GM19395 (cell line): ENCODE measurements at regions not wholly inside any gene's neighbourhood (a gene's known extent, or its start where the extent isn't known, plus 50 kb on each side); places are given as distances from the start of the nearest gene placed in this dataset.

ENCODE experiments used
- ATAC-seq: cut with Tn5 transposase; IDR thresholded peaks from one replicate; pipeline ENCODE4 v1.9.1; 2021; ENCODE audit warnings: mild to moderate bottlenecking, moderate library complexity; ENCODE audit not compliant: unreplicated experiment

GRCh38 chr1:29478151-29478791, 241.9 kb downstream of the PTPRU start:
- ATAC-seq, result no peak

- no peak for ATAC-seq
These were observed 239.0 kb downstream of the PTPRU start for GRCh38 chr1:29475326-29475725.

DNA sequence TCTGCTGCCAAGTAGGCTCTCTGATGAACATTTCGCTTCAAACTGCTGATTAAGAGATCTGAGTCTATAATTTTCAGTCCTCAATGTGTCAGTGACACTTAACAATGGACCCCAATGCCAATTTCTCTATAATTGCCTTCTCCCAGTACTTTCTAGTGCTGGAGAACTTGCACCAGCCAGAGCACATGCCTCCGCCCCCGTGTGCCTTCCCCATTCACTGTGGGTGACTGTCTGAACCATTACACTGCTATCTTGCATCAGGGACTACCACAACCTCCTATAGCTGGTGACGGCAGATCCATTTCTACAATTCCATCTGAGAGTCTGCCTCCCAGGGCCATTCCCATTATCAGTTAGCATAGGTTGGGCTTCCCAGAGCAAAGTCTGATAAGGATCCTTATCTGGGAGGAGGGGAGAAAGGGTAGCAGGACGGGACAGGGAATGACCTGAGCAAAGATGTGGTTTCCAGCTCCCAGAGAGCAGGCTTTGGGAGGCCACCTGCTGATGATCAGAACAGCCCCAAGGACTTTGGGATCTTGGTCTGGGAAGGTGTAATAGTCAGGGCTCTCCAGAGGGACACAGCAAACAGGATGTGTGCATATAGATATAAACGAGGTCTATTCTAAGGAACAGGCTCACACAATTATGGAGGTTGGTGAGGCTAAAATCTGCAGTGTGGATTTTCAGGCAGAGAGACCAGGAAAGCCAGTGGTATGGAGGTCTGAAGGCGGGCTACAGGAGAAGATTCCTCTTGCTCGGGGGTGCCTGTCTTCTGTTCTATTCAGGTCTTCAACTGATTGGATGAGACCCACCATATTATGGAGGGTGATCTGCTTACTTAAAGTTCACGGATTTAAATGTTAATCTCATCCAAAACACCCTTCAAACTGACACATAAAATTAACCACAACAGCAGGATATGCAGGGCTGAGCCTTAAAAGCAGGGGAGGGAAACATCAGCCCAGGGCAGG, 238.2 kb downstream of the PTPRU start:
- no peak for ATAC-seq

- no peak for ATAC-seq
These were observed 237.0 kb downstream of the PTPRU start for GRCh38 chr1:29473161-29473855.

- no peak for ATAC-seq
These were observed 235.4 kb downstream of the PTPRU start for GRCh38 chr1:29471487-29472313.

DNA sequence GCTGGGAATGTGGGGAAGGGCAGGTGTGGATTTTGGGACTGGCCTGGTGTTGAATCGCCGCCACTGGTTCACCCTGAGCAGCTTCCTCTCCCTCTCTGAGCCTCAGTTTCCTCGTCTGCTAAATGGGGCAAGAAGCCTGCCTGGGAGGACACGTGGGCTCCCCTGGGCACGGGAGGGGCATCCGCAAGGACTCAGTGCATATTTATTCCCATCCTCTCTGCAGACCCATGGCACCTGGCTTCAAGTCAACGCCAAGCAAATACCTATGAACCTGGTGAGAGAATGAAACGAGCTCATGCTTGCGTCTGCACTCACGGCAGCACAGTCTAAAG, 234.4 kb downstream of the PTPRU start:
- no peak for ATAC-seq

- ATAC-seq, result no peak
These were observed 233.9 kb downstream of the PTPRU start for GRCh38 chr1:29470087-29470787.

GRCh38 chr1:29469457-29469856, 233.1 kb downstream of the PTPRU start:
- ATAC-seq, result no peak

- no peak for ATAC-seq
These were observed 231.9 kb downstream of the PTPRU start for GRCh38 chr1:29467989-29468900.

DNA sequence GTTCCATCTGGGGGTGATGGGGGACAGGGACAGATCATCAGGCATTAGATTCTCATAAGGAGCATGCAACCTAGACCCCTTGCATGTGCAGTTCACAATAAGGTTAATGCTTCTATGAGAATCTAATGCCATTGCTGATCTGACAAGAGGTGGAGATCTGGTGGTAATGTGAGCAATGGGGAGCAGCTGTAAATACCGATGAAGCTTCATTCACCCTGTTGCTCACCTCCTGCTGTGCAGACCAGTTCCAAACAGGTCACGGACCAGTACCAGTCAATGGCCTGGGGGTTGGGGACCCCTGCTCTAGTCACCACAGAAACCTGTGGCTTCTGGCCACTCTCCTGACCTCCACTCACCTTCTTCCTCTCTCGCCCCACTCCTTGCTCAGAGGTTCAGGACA, 229.9 kb downstream of the PTPRU start:
- no peak for ATAC-seq

- ATAC-seq, result no peak
These were observed 229.4 kb downstream of the PTPRU start for GRCh38 chr1:29465755-29466154.

- no peak for ATAC-seq
These were observed 225.8 kb downstream of the PTPRU start for GRCh38 chr1:29462096-29462495.

DNA sequence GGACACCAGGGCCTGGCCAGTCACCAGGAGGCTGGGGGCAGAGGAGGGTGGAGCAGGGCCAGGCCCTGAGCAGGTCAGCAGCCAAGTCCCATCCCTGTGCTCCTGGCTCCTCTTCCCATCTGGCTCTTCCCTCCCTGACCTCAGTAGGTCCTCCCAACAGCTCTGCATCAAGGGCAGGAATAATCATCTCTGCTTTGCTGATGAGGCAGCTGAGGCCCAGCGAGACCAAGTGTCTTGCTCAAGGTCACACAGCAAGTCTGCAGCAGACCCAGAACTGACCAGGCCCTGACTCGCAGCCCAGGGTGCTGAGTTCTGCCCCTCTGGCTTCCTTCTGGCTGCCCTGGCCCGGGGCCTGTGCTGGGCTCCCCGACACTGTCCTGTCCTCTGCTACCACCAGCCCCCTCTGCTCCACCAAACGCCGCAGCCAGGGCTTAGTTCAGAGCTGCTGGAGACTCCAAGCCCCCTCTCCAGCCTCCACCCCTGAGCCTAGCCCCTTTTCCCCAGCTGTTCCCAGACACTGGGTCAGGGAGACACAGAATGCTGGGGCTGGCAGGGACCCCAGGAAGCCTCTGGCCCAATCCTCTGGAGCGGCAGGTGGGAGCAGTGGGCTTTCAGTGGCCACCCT, 224.9 kb downstream of the PTPRU start:
- no peak for ATAC-seq

GRCh38 chr1:29460694-29461093, 224.4 kb downstream of the PTPRU start:
- ATAC-seq, result no peak

GRCh38 chr1:29460041-29460610, 223.8 kb downstream of the PTPRU start:
- no peak for ATAC-seq

GRCh38 chr1:29459620-29459945, 223.3 kb downstream of the PTPRU start:
- no peak for ATAC-seq

DNA sequence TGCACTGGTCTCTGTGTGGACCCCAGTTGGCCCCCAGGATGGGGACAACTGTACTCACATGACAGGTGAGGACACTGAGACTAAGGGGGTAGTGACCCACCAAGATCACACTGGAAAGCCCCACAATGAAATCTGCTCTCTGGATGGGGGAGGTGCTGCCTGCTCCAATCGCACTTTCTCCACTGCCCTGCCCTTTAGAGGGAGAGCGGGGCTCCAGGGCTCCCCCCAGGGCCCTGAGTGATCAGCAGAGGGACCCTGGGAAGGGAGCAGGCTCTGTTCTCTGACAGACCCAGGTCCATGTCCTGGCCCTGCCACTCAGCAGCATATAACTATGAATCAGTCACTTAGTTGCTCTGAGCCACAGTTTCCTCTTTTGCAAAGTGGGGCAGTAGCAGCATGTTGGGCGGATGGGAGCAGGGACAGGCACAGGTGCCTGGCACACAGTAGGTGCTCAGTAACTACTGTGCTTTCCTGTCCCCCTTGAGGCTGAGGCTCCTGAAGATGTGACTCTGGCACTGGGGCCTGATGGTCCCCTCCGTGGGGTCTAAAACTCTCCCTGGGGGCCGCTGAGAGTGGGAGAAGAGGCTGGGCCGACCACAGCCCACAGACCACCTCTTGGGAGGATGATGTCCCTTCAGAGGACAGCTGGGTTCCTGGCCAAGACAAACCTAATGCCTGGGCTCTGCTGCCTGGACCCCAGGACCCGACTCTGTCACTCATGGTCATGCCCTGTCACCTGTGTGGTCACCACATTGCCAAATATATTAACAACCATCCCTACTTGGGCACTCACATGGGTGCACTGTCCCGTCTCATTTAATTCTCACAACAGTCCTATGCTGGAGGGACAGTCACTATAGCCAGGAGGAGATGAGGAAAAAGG, 222.7 kb downstream of the PTPRU start:
- no peak for ATAC-seq
